Upper lobe of left lung (tissue), 4 donors: ENCODE measurements at regions not wholly inside any gene's neighbourhood (a gene's known extent, or its start where the extent isn't known, plus 50 kb on each side); places are given as distances from the start of the nearest gene placed in this dataset.

Experiments used
- CTCF ChIP-seq, 6 experiments: fragments of 450-650 bp in 4 of 6; fragments of 200-600 bp in 2 of 6; sonication (generic) in 2 of 6; IDR thresholded peaks; one replicate each; pipeline ENCODE4 v1.5.1; 2016 to 2019; ENCODE audit warnings: antibody characterized with exemption in 6 of 6
- EP300 ChIP-seq, 4 donors: sonication (generic); formaldehyde crosslinking; IDR thresholded peaks; one replicate each; pipeline ENCODE4 v1.5.1; 2017; ENCODE audit warnings: antibody characterized with exemption in 4 of 4, control low read depth in 2 of 4
- POLR2A ChIP-seq, 4 donors: fragments of 450-650 bp; IDR thresholded peaks; one replicate each; pipeline ENCODE4 v1.5.1; 2016 to 2017; ENCODE audit warnings: antibody characterized with exemption in 4 of 4, mild to moderate bottlenecking in 2 of 4
- POLR2AphosphoS5 ChIP-seq, 2 donors: sonication (generic); formaldehyde crosslinking; IDR thresholded peaks; one replicate each; pipeline ENCODE4 v1.5.1; 2017; ENCODE audit warnings: antibody characterized with exemption in 2 of 2

GRCh38 chr5:90267646-90268045 lies 141.9 kb downstream of the CETN3 start:
- TF ChIP-seq CTCF (IDR thresholded peaks at IDR 0.05) (no peak), POLR2A (IDR thresholded peaks at IDR 0.05) (no peak), EP300 (IDR thresholded peaks at IDR 0.05) (no peak), POLR2AphosphoS5 (IDR thresholded peaks at IDR 0.05) (no peak)
